ENCODE measurements at regions not wholly inside any gene's neighbourhood (a gene's known extent, or its start where the extent isn't known, plus 50 kb on each side); places are given as distances from the start of the nearest gene placed in this dataset.

DNA sequence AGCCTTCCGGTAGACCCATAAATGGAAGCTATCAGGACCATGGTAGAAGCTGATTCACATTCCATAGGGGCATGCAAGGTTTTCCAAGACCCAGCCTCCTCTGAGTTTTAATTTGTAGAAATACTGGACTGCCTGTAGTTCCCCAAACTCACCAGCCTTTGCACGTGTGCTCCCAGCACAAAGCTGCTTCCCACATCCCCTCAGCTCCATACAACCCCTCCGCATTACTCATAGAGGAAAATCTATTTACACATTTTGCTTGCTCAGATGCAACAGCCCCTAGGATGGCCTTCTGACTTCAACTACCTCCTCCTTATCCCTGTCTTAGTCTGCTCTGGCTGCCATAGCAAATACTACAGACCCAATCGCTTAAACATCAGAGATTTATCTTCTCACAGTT lies 336.2 kb downstream of the SETD4 start:
- TF ChIP-seq, protein P1, sequence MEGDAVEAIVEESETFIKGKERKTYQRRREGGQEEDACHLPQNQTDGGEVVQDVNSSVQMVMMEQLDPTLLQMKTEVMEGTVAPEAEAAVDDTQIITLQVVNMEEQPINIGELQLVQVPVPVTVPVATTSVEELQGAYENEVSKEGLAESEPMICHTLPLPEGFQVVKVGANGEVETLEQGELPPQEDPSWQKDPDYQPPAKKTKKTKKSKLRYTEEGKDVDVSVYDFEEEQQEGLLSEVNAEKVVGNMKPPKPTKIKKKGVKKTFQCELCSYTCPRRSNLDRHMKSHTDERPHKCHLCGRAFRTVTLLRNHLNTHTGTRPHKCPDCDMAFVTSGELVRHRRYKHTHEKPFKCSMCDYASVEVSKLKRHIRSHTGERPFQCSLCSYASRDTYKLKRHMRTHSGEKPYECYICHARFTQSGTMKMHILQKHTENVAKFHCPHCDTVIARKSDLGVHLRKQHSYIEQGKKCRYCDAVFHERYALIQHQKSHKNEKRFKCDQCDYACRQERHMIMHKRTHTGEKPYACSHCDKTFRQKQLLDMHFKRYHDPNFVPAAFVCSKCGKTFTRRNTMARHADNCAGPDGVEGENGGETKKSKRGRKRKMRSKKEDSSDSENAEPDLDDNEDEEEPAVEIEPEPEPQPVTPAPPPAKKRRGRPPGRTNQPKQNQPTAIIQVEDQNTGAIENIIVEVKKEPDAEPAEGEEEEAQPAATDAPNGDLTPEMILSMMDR (conservative IDR thresholded peaks at IDR 0.05; ENCODE audit: low read length): no peak
- TF ChIP-seq EZH2phosphoT487 (IDR thresholded peaks at IDR 0.05; ENCODE audit: borderline replicate concordance): no peak
